ENCODE measurements at regions not wholly inside any gene's neighbourhood (a gene's known extent, or its start where the extent isn't known, plus 50 kb on each side); places are given as distances from the start of the nearest gene placed in this dataset.
A peak's percentile ranks its signal among the peaks of the same experiment; 100 is the strongest.

DNA sequence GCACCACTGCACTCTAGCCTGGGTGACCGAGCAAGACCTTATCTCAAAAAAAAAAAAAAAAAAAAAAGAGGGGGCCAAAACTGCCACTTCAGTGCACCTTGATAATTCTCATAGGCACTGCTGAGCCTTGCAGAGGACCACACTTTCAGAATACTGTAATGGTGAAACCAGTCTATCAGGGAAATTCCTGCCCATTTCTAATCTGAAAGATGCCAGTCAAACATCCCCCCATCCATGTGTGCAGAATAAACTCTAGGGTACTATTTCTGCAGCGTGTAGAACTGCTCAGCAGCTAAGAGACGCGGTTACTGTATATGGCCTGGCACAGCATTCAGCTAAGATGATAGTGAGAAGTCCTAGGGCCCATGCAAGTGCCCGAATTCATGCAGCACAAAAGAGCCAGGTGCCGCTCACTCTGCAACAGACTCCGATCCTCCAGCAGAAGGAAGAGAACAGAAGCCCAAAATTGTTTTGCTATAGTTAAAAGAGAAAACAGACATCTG is 286.8 kb upstream of the KLF14 start:
- H3K4me1 ChIP-seq (ENCODE audit: insufficient read depth, low read length), result peaks cover 25% of the 10 kb centered on the region
- H3K4me3 ChIP-seq (ENCODE audit: low read depth in 1 of 2, low read length in 2 of 2), result no peak overlapping the region
- H3K36me3 ChIP-seq (ENCODE audit: insufficient read depth, low read length), result peaks cover 13% of the 10 kb centered on the region; the same call in 1 of the 2 replicates
- no peaks in the 10 kb centered on the region for H3K27me3 ChIP-seq (ENCODE audit: insufficient read depth, low read length, poor library complexity)
- H3K9me3 ChIP-seq (ENCODE audit: insufficient read depth, low read length, severe bottlenecking), result no peaks in the 10 kb centered on the region
- H3K4me2 ChIP-seq (ENCODE audit: insufficient read depth, low read length), result no peak overlapping the region
- H3K27ac ChIP-seq (ENCODE audit: low read length), result peak overlapping the region; percentile 1; the same call in 1 of the 2 replicates
- TF ChIP-seq, protein P1, sequence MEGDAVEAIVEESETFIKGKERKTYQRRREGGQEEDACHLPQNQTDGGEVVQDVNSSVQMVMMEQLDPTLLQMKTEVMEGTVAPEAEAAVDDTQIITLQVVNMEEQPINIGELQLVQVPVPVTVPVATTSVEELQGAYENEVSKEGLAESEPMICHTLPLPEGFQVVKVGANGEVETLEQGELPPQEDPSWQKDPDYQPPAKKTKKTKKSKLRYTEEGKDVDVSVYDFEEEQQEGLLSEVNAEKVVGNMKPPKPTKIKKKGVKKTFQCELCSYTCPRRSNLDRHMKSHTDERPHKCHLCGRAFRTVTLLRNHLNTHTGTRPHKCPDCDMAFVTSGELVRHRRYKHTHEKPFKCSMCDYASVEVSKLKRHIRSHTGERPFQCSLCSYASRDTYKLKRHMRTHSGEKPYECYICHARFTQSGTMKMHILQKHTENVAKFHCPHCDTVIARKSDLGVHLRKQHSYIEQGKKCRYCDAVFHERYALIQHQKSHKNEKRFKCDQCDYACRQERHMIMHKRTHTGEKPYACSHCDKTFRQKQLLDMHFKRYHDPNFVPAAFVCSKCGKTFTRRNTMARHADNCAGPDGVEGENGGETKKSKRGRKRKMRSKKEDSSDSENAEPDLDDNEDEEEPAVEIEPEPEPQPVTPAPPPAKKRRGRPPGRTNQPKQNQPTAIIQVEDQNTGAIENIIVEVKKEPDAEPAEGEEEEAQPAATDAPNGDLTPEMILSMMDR (IDR thresholded peaks at IDR 0.05; ENCODE audit: borderline replicate concordance, extremely low read depth, low read length, poor library complexity, severe bottlenecking), result no peak
- TF ChIP-seq EZH2 (IDR thresholded peaks at IDR 0.05; ENCODE audit: borderline replicate concordance, low read depth, low read length, severe bottlenecking), result no peak
- H2AFZ ChIP-seq (ENCODE audit: low read depth, low read length), result no peak overlapping the region
- no peak overlapping the region for H3K9ac ChIP-seq (ENCODE audit: low read depth, low read length)
- peaks cover 98% of the 10 kb centered on the region for H3K79me2 ChIP-seq (ENCODE audit: insufficient read depth, low read length)
- peak; percentile 23; the same call in 1 of the 3 replicates for ATAC-seq (ENCODE audit: insufficient read depth, low read depth)
- no peak for DNase-seq
- H4K20me1 ChIP-seq (ENCODE audit: insufficient read depth, low read length), result peaks cover 6% of the 10 kb centered on the region; the same call in 1 of the 2 replicates

DNA sequence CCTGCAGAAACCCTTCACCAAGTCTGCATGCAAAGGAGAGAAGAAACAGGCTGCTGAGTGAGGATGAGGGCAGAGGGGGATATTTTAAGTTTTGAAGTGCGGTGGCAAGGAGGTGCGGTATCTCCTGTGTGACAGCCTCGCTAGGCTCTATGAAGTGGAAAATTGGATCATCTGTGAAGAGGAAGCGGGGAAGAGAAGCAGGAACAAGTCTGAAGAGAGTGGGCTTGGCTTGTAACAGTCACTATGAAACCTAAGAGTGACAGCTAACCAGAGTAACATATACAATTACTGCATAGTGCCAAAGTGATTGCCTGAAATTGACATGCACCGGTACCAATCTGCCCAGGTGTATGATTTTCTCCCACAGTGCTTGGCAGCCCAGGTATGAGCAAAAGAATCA is 287.5 kb upstream of the KLF14 start:
- Histone ChIP-seq H3K27me3 (ENCODE audit: insufficient read depth, low read length, poor library complexity) (no peaks in the 10 kb centered on the region), H3K9ac (ENCODE audit: low read depth, low read length) (no peak overlapping the region), H3K9me3 (ENCODE audit: insufficient read depth, low read length, severe bottlenecking) (no peaks in the 10 kb centered on the region), H3K4me3 (ENCODE audit: low read depth in 1 of 2, low read length in 2 of 2) (no peak overlapping the region), H4K20me1 (ENCODE audit: insufficient read depth, low read length) (peaks cover 10% of the 10 kb centered on the region; the same call in 1 of the 2 replicates), H3K27ac (ENCODE audit: low read length) (peak overlapping the region; percentile 1; the same call in 1 of the 2 replicates), H3K4me2 (ENCODE audit: insufficient read depth, low read length) (no peak overlapping the region), H3K79me2 (ENCODE audit: insufficient read depth, low read length) (peaks cover 98% of the 10 kb centered on the region), H2AFZ (ENCODE audit: low read depth, low read length) (no peak overlapping the region), H3K4me1 (ENCODE audit: insufficient read depth, low read length) (peaks cover 21% of the 10 kb centered on the region), H3K36me3 (ENCODE audit: insufficient read depth, low read length) (peaks cover 13% of the 10 kb centered on the region; the same call in 1 of the 2 replicates)
- TF ChIP-seq EZH2 (IDR thresholded peaks at IDR 0.05; ENCODE audit: borderline replicate concordance, low read depth, low read length, severe bottlenecking), result no peak
- TF ChIP-seq, protein P1 (IDR thresholded peaks at IDR 0.05; ENCODE audit: borderline replicate concordance, extremely low read depth, low read length, poor library complexity, severe bottlenecking), result no peak
- ATAC-seq (ENCODE audit: insufficient read depth, low read depth), result peak; percentile 33; the same call in 1 of the 3 replicates
- DNase-seq, result no peak

DNA sequence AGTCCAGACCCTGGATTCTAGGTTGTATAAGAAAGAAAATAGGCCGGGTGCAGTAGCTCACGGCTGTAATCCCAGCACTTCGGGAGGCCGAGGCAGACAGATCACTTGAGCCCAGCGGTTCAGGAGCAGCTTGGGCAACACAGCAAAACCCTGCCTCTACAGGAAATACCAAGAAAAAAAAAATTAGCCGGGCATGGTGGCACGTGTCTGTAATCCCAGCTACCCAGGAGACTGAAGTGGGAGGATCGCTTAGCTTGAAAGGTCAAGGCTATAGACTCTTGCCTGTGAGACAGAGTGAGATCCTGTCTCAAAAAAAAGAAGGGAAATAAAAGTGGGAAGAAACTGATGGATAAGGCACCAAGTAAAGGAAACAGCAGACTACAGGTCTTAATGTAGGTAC is 287.9 kb upstream of the KLF14 start:
- peaks cover 11% of the 10 kb centered on the region; the same call in 1 of the 2 replicates for H4K20me1 ChIP-seq (ENCODE audit: insufficient read depth, low read length)
- H3K4me1 ChIP-seq (ENCODE audit: insufficient read depth, low read length), result peaks cover 21% of the 10 kb centered on the region
- no peaks in the 10 kb centered on the region for H3K27me3 ChIP-seq (ENCODE audit: insufficient read depth, low read length, poor library complexity)
- ATAC-seq (ENCODE audit: insufficient read depth, low read depth) (0 out of 3 replicates have a peak, but pooled peaks have one; percentile 13), DNase-seq (no peak)
- no peak overlapping the region for H3K4me3 ChIP-seq (ENCODE audit: low read depth in 1 of 2, low read length in 2 of 2)
- H3K4me2 ChIP-seq (ENCODE audit: insufficient read depth, low read length), result no peak overlapping the region
- no peak overlapping the region for H2AFZ ChIP-seq (ENCODE audit: low read depth, low read length)
- H3K9ac ChIP-seq (ENCODE audit: low read depth, low read length), result no peak overlapping the region
- no peaks in the 10 kb centered on the region for H3K9me3 ChIP-seq (ENCODE audit: insufficient read depth, low read length, severe bottlenecking)
- peaks cover 98% of the 10 kb centered on the region for H3K79me2 ChIP-seq (ENCODE audit: insufficient read depth, low read length)
- 0 out of 2 replicates have a peak overlapping the region, but pooled peaks have one; percentile 1 for H3K27ac ChIP-seq (ENCODE audit: low read length)
- peaks cover 13% of the 10 kb centered on the region; the same call in 1 of the 2 replicates for H3K36me3 ChIP-seq (ENCODE audit: insufficient read depth, low read length)
- no peak for TF ChIP-seq EZH2 (IDR thresholded peaks at IDR 0.05; ENCODE audit: borderline replicate concordance, low read depth, low read length, severe bottlenecking)
- TF ChIP-seq, protein P1 (IDR thresholded peaks at IDR 0.05; ENCODE audit: borderline replicate concordance, extremely low read depth, low read length, poor library complexity, severe bottlenecking), result no peak
